SK-N-SH (cell line): ENCODE measurements at regions not wholly inside any gene's neighbourhood (a gene's known extent, or its start where the extent isn't known, plus 50 kb on each side); places are given as distances from the start of the nearest gene placed in this dataset.

ENCODE experiments used
- CTCF ChIA-PET: fragments of 300-600, 350-600 bp; formaldehyde crosslinking; extraction: SDS; loops from one replicate; lab custom pipeline; 2021; lab: Yijun Ruan, JAX
- POLR2A ChIA-PET: fragments of 350-600 bp; sonication (Branson Sonifier 250); formaldehyde crosslinking; extraction: SDS; loops from one replicate; lab custom pipeline; 2020; ENCODE audit warnings: antibody characterized with exemption, inconsistent platforms; lab: Yijun Ruan, JAX
- DNase-seq: peaks from one replicate; pipeline ENCODE4 v3.0.0; 2012
- H2AFZ ChIP-seq: fragments of 200-600 bp; sonication (generic); 2 replicates; pipeline ENCODE4 v1.8.1; 2016; ENCODE audit warnings: antibody characterized with exemption, mild to moderate bottlenecking, low read depth
- H3F3A ChIP-seq: fragments of 200-600 bp; sonication (generic); replicated peaks from 2 replicates; pipeline ENCODE3; 2016; ENCODE audit warnings: antibody characterized with exemption, mild to moderate bottlenecking; ENCODE audit not compliant: insufficient read depth
- H3K27ac ChIP-seq, 2 experiments: fragments of 200-500 bp in 1 of 2; fragments of 200-600 bp in 1 of 2; sonication (Bioruptor generic) in 1 of 2; sonication (generic), shearing (Covaris generic) in 1 of 2; 2 replicates each; pipeline versions ENCODE4 v1.5.1 to v1.6.1; 2014 to 2016; ENCODE audit warnings: low read depth in 2 of 2, inconsistent platforms in 1 of 2, low read length in 1 of 2, mild to moderate bottlenecking in 1 of 2, mixed read lengths in 1 of 2
- H3K27me3 ChIP-seq: fragments of 200-600 bp; sonication (generic), shearing (Covaris generic); 2 replicates; pipeline ENCODE4 v1.6.1; 2016; ENCODE audit warnings: mixed run types; ENCODE audit not compliant: insufficient read depth
- H3K36me3 ChIP-seq, 2 experiments: fragments of 200-500 bp in 1 of 2; fragments of 200-600 bp in 1 of 2; sonication (Bioruptor generic) in 1 of 2; sonication (generic) in 1 of 2; replicated peaks in 1 of 2; 2 replicates each; pipeline versions ENCODE3 to v1.5.1; 2014 to 2016; ENCODE audit warnings: low read length in 1 of 2, mild to moderate bottlenecking in 1 of 2; ENCODE audit not compliant: insufficient read depth in 2 of 2, control insufficient read depth in 1 of 2
- H3K4me1 ChIP-seq, 2 experiments: fragments of 200-500 bp in 1 of 2; fragments of 200-600 bp in 1 of 2; sonication (Bioruptor generic) in 1 of 2; sonication (generic), shearing (Covaris generic) in 1 of 2; 2 replicates each; pipeline versions ENCODE4 v1.5.1 to v1.6.1; 2014 to 2016; ENCODE audit warnings: low read depth in 1 of 2, low read length in 1 of 2, mixed run types in 1 of 2; ENCODE audit not compliant: insufficient read depth in 2 of 2, control insufficient read depth in 1 of 2
- H3K4me2 ChIP-seq: fragments of 200-600 bp; sonication (generic), shearing (Covaris generic); 2 replicates; pipeline ENCODE4 v1.6.1; 2017; ENCODE audit warnings: mixed run types
- H3K4me3 ChIP-seq, 2 experiments: fragments of 200-500 bp in 1 of 2; fragments of 200-600 bp in 1 of 2; sonication (Bioruptor generic) in 1 of 2; sonication (generic), shearing (Covaris generic) in 1 of 2; 2 replicates each; pipeline versions ENCODE4 v1.5.1 to v1.8.1; 2014 to 2016; ENCODE audit warnings: low read depth in 2 of 2, inconsistent platforms in 1 of 2, low read length in 1 of 2, mild to moderate bottlenecking in 1 of 2, mixed read lengths in 1 of 2, moderate library complexity in 1 of 2
- H3K79me2 ChIP-seq: fragments of 200-600 bp; sonication (generic); 2 replicates; pipeline ENCODE4 v1.8.1; 2017; ENCODE audit warnings: mild to moderate bottlenecking; ENCODE audit not compliant: insufficient read depth
- H3K9ac ChIP-seq: fragments of 200-600 bp; sonication (generic); 2 replicates; pipeline ENCODE4 v1.6.1; 2017; ENCODE audit warnings: mixed run types
- H3K9me2 ChIP-seq: fragments of 200-600 bp; sonication (generic); 2 replicates; pipeline ENCODE4 v1.6.1; 2017; ENCODE audit warnings: mixed run types
- H3K9me3 ChIP-seq: fragments of 200-600 bp; sonication (generic); 2 replicates; pipeline ENCODE4 v1.6.1; 2017; ENCODE audit warnings: mixed run types, mild to moderate bottlenecking, moderate library complexity
- H4K20me1 ChIP-seq: fragments of 200-600 bp; sonication (generic); 2 replicates; pipeline ENCODE4 v1.6.1; 2017; ENCODE audit warnings: mild to moderate bottlenecking, mixed run types; ENCODE audit not compliant: insufficient read depth
- ELF1 ChIP-seq: IDR thresholded peaks from 2 replicates; pipeline ENCODE4 v1.4.0; 2012
- EP300 ChIP-seq, 2 experiments: IDR thresholded peaks; 2 replicates each; pipeline versions ENCODE4 v1.4.0 to v1.6.1; 2012; ENCODE audit warnings: borderline replicate concordance in 1 of 2, low read depth in 1 of 2, low read length in 1 of 2
- FOSL2 ChIP-seq: IDR thresholded peaks from 2 replicates; pipeline ENCODE4 v1.4.0; 2012; ENCODE audit warnings: low read depth, mild to moderate bottlenecking, moderate library complexity, borderline replicate concordance
- FOXM1 ChIP-seq: IDR thresholded peaks from 2 replicates; pipeline ENCODE4 v1.4.0; 2012; ENCODE audit warnings: low read depth, mild to moderate bottlenecking
- GABPA ChIP-seq: IDR thresholded peaks from 2 replicates; pipeline ENCODE4 v1.4.0; 2012; ENCODE audit warnings: low read depth, mild to moderate bottlenecking
- GATA2 ChIP-seq: sonication (generic); formaldehyde crosslinking; IDR thresholded peaks from 2 replicates; pipeline ENCODE4 v1.5.0; 2020; ENCODE audit warnings: mild to moderate bottlenecking, missing genetic modification reagents
- JUND ChIP-seq: IDR thresholded peaks from 2 replicates; pipeline ENCODE4 v1.4.0; 2012
- MEF2A ChIP-seq: IDR thresholded peaks from 2 replicates; pipeline ENCODE4 v1.4.0; 2012; ENCODE audit warnings: low read depth, borderline replicate concordance
- MXI1 ChIP-seq: IDR thresholded peaks from 2 replicates; pipeline ENCODE4 v1.6.1; 2012; ENCODE audit warnings: mild to moderate bottlenecking, low read depth, low read length, improper control_type of control experiment
- NFIC ChIP-seq: IDR thresholded peaks from 2 replicates; pipeline ENCODE4 v1.4.0; 2012; ENCODE audit warnings: borderline replicate concordance
- RAD21 ChIP-seq: IDR thresholded peaks from 2 replicates; pipeline ENCODE4 v1.6.1; 2012; ENCODE audit warnings: mild to moderate bottlenecking, low read length
- RCOR1 ChIP-seq: fragments of 150-350 bp; IDR thresholded peaks from 2 replicates; pipeline ENCODE4 v1.6.1; 2017; ENCODE audit warnings: antibody characterized with exemption, low read length
- RFX5 ChIP-seq: IDR thresholded peaks from 2 replicates; pipeline ENCODE4 v1.6.1; 2012; ENCODE audit warnings: mild to moderate bottlenecking, improper control_type of control experiment, low read length
- RXRA ChIP-seq: IDR thresholded peaks from 2 replicates; pipeline ENCODE4 v1.4.0; 2012; ENCODE audit warnings: low read depth, mild to moderate bottlenecking, borderline replicate concordance
- SIN3A ChIP-seq: IDR thresholded peaks from 2 replicates; pipeline ENCODE4 v1.6.1; 2012; ENCODE audit warnings: low read depth, mild to moderate bottlenecking, low read length, moderate library complexity, borderline replicate concordance
- SMC3 ChIP-seq: IDR thresholded peaks from 2 replicates; pipeline ENCODE4 v1.6.1; 2012; ENCODE audit warnings: low read depth, low read length, improper control_type of control experiment
- TAF1 ChIP-seq: IDR thresholded peaks from 2 replicates; pipeline ENCODE4 v1.6.1; 2012; ENCODE audit warnings: low read depth, mild to moderate bottlenecking, low read length, moderate library complexity, borderline replicate concordance
- TCF12 ChIP-seq: IDR thresholded peaks from 2 replicates; pipeline ENCODE4 v1.4.0; 2012
- TEAD4 ChIP-seq: IDR thresholded peaks from 2 replicates; pipeline ENCODE4 v1.4.0; 2012; ENCODE audit warnings: mild to moderate bottlenecking, borderline replicate concordance; ENCODE audit not compliant: insufficient read depth
- WGBS: methylation state at CpG from one replicate; pipeline ENCODE4 v1.1.6; 2017; ENCODE audit warnings: low lambda C conversion rate; 5-methylcytosine and 5-hydroxymethylcytosine counted together
- TF ChIP-seq, protein P1 (sequence below): IDR thresholded peaks from 2 replicates; pipeline ENCODE4 v1.4.0; 2012; ENCODE audit warnings: low read depth, borderline replicate concordance
- TF ChIP-seq, protein P2 (sequence below): fragments of 200-600 bp; sonication (generic); IDR thresholded peaks from 2 replicates; pipeline ENCODE4 v1.6.1; 2017; ENCODE audit warnings: antibody characterized with exemption, mild to moderate bottlenecking, moderate library complexity
- TF ChIP-seq, protein P3 (sequence below): IDR thresholded peaks from 2 replicates; pipeline ENCODE4; 2012
- TF ChIP-seq, protein P4 (sequence below): IDR thresholded peaks from 2 replicates; pipeline ENCODE4 v1.6.1; 2012; ENCODE audit warnings: mild to moderate bottlenecking, low read depth, low read length, moderate library complexity

DNA sequence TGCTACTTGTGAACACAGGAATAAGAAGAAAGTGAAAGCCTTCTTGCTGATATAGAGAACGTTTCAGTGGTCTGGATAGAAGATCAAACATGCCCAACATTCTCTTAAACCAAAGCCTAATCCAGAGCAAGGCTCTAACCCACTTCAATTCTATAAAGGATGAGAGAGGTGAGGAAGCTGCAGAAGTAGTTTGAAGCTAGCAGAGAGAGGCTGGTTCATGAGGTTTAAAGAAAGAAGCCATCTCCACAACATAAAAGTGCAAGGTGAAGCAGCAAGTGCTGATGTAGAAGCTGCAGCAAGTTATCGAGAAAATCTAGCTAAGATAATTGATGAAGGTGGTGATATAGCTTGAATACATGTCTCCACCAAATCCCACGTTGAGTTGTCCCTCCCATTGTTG, 383.3 kb upstream of the ASIC2 start:
- Histone ChIP-seq H3K9me3 (no peaks in the 10 kb centered on the region), H4K20me1 (no peaks in the 10 kb centered on the region), H3K4me2 (no peak overlapping the region), H3K9ac (no peak overlapping the region), H3K4me1 (no peaks in the 10 kb centered on the region), H3K79me2 (no peaks in the 10 kb centered on the region), H3K27me3 (no peaks in the 10 kb centered on the region), H3K9me2 (no peaks in the 10 kb centered on the region), H3K36me3 (no peaks in the 10 kb centered on the region), H2AFZ (no peak overlapping the region), H3K4me3 (no peak overlapping the region)
- DNase-seq, result no peak
- WGBS, result 7% methylated on average over 3 of the region's 3 CpGs
- ChIA-PET POLR2A (no interaction called here), CTCF (interaction anchor here (5.6 to 5.8 kb wide), 2 partner anchors 8 to 156 kb away, joined by 37 to 49 read pairs; no protein-coding TSS in a partner anchor)
- TF ChIP-seq EP300 (IDR thresholded peaks at IDR 0.05; ENCODE audit: borderline replicate concordance in 1 of 2, low read depth in 1 of 2, low read length in 1 of 2) (no peak), MXI1 (no peak), GATA2 (no peak), FOSL2 (no peak), ELF1 (no peak), SIN3A (no peak), GABPA (no peak), FOXM1 (no peak), MEF2A (no peak), TCF12 (no peak), TEAD4 (no peak)
- TF ChIP-seq, all 33 proteins: peak for 0
- Histone ChIP-seq H3K27ac (no peak overlapping the region), H3F3A (no peaks in the 10 kb centered on the region)

DNA sequence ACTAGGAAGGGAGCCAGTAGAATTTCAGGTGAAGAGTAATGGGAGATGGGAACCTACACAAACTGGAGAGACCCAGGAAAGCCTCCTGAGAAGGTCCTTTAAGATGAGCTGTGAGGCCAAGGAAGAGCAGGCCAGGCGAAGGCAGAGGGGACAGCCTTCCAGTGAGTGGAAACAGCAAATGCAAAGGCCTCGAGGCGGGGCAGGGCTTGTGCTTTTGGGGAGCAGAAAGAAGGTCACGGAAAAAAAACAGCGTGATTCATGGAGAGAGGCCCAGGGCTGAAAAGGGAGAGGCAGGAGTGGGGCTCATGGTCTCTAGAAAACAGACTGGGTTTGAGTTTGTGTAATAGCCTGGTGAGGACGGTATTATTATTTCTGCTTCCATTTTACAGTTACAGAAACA, 386.5 kb upstream of the ASIC2 start:
- Histone ChIP-seq H3K9me2 (no peaks in the 10 kb centered on the region), H3K4me3 (no peak overlapping the region), H2AFZ (no peak overlapping the region), H3K27ac (no peak overlapping the region), H3K36me3 (no peaks in the 10 kb centered on the region), H3K27me3 (no peaks in the 10 kb centered on the region), H3K79me2 (no peaks in the 10 kb centered on the region), H3K9me3 (no peaks in the 10 kb centered on the region), H3K9ac (no peak overlapping the region), H3K4me2 (no peak overlapping the region), H3F3A (no peaks in the 10 kb centered on the region), H4K20me1 (no peaks in the 10 kb centered on the region), H3K4me1 (no peaks in the 10 kb centered on the region; a peak in 1 of 4 replicates)
- 33% methylated on average over 6 of the region's 6 CpGs for WGBS
- ChIA-PET POLR2A (no interaction called here), CTCF (interaction anchor here (0.6 to 1.6 kb wide), 3 partner anchors 71 to 641 kb away, joined by 4 read pairs; no protein-coding TSS in a partner anchor)
- no peak for DNase-seq
- no peak for TF ChIP-seq TAF1
- TF ChIP-seq JUND, result no peak
- TF ChIP-seq SIN3A, result no peak
- TF ChIP-seq SMC3, result no peak
- TF ChIP-seq ELF1, result no peak
- TF ChIP-seq GABPA, result no peak
- no peak for TF ChIP-seq RXRA
- TF ChIP-seq, protein P1, sequence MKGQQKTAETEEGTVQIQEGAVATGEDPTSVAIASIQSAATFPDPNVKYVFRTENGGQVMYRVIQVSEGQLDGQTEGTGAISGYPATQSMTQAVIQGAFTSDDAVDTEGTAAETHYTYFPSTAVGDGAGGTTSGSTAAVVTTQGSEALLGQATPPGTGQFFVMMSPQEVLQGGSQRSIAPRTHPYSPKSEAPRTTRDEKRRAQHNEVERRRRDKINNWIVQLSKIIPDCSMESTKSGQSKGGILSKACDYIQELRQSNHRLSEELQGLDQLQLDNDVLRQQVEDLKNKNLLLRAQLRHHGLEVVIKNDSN, result no peak
- TF ChIP-seq GATA2, result no peak
- no peak for TF ChIP-seq RAD21
- no peak for TF ChIP-seq TCF12
- TF ChIP-seq, protein P2, sequence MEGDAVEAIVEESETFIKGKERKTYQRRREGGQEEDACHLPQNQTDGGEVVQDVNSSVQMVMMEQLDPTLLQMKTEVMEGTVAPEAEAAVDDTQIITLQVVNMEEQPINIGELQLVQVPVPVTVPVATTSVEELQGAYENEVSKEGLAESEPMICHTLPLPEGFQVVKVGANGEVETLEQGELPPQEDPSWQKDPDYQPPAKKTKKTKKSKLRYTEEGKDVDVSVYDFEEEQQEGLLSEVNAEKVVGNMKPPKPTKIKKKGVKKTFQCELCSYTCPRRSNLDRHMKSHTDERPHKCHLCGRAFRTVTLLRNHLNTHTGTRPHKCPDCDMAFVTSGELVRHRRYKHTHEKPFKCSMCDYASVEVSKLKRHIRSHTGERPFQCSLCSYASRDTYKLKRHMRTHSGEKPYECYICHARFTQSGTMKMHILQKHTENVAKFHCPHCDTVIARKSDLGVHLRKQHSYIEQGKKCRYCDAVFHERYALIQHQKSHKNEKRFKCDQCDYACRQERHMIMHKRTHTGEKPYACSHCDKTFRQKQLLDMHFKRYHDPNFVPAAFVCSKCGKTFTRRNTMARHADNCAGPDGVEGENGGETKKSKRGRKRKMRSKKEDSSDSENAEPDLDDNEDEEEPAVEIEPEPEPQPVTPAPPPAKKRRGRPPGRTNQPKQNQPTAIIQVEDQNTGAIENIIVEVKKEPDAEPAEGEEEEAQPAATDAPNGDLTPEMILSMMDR, result no peak
- TF ChIP-seq, protein P3, sequence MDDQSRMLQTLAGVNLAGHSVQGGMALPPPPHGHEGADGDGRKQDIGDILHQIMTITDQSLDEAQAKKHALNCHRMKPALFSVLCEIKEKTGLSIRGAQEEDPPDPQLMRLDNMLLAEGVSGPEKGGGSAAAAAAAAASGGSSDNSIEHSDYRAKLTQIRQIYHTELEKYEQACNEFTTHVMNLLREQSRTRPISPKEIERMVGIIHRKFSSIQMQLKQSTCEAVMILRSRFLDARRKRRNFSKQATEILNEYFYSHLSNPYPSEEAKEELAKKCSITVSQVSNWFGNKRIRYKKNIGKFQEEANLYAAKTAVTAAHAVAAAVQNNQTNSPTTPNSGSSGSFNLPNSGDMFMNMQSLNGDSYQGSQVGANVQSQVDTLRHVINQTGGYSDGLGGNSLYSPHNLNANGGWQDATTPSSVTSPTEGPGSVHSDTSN, result no peak
- no peak for TF ChIP-seq RCOR1
- no peak for TF ChIP-seq NFIC
- TF ChIP-seq, protein P4, sequence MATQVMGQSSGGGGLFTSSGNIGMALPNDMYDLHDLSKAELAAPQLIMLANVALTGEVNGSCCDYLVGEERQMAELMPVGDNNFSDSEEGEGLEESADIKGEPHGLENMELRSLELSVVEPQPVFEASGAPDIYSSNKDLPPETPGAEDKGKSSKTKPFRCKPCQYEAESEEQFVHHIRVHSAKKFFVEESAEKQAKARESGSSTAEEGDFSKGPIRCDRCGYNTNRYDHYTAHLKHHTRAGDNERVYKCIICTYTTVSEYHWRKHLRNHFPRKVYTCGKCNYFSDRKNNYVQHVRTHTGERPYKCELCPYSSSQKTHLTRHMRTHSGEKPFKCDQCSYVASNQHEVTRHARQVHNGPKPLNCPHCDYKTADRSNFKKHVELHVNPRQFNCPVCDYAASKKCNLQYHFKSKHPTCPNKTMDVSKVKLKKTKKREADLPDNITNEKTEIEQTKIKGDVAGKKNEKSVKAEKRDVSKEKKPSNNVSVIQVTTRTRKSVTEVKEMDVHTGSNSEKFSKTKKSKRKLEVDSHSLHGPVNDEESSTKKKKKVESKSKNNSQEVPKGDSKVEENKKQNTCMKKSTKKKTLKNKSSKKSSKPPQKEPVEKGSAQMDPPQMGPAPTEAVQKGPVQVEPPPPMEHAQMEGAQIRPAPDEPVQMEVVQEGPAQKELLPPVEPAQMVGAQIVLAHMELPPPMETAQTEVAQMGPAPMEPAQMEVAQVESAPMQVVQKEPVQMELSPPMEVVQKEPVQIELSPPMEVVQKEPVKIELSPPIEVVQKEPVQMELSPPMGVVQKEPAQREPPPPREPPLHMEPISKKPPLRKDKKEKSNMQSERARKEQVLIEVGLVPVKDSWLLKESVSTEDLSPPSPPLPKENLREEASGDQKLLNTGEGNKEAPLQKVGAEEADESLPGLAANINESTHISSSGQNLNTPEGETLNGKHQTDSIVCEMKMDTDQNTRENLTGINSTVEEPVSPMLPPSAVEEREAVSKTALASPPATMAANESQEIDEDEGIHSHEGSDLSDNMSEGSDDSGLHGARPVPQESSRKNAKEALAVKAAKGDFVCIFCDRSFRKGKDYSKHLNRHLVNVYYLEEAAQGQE, result no peak
- TF ChIP-seq RFX5, result no peak
